NT2/D1 (cell line): ENCODE measurements at regions not wholly inside any gene's neighbourhood (a gene's known extent, or its start where the extent isn't known, plus 50 kb on each side); places are given as distances from the start of the nearest gene placed in this dataset.

Experiments
- SUZ12 ChIP-seq: IDR thresholded peaks from 2 replicates; pipeline ENCODE4 v1.6.1; 2011; ENCODE audit not compliant: insufficient read length, insufficient read depth; ENCODE audit errors: extremely low read depth
- YY1 ChIP-seq: IDR thresholded peaks from 2 replicates; pipeline ENCODE4 v1.6.1; 2011; ENCODE audit not compliant: insufficient read length, insufficient read depth
- ZNF274 ChIP-seq: IDR thresholded peaks from 2 replicates; pipeline ENCODE4 v1.6.1; 2011; ENCODE audit warnings: mild to moderate bottlenecking, low read depth, low read length

- TF ChIP-seq YY1 (no peak), SUZ12 (no peak), ZNF274 (no peak)
Observed at GRCh38 chr3:161599697-161600096, 103.1 kb downstream of the OTOL1 start.
